ENCODE measurements at regions not wholly inside any gene's neighbourhood (a gene's known extent, or its start where the extent isn't known, plus 50 kb on each side); places are given as distances from the start of the nearest gene placed in this dataset.

DNA sequence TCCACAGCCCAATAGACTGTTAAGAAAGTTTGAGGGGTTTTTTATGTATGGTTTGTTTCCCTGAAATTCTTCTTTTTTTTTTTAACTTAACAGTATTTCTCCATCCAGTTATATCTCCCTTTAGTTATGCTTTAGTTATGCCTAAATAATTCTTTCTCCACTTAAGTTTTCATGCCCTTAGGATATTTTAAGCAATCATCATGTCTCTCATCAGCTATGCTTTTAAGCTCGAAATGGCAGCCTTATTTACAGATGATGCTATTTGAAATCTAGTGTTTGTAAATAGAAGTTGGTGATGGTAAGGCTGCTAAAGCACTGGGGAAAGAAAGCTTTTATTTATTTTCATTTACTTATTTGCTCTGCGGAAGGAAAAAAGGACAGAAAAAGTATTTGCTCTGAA, 439.3 kb downstream of the TFAP2B start:
- TF ChIP-seq CTCF (IDR thresholded peaks at IDR 0.05; ENCODE audit: insufficient read depth, low read length, poor library complexity, severe bottlenecking) (no peak), EZH2phosphoT487 (conservative IDR thresholded peaks at IDR 0.05; ENCODE audit: low read length) (no peak)
